HG03378 (cell line): ENCODE measurements at regions not wholly inside any gene's neighbourhood (a gene's known extent, or its start where the extent isn't known, plus 50 kb on each side); places are given as distances from the start of the nearest gene placed in this dataset.

Source experiments
- ATAC-seq: cut with Tn5 transposase; IDR thresholded peaks from one replicate; pipeline ENCODE4 v1.9.1; 2021; ENCODE audit warnings: mild to moderate bottlenecking, moderate library complexity; ENCODE audit not compliant: unreplicated experiment

DNA sequence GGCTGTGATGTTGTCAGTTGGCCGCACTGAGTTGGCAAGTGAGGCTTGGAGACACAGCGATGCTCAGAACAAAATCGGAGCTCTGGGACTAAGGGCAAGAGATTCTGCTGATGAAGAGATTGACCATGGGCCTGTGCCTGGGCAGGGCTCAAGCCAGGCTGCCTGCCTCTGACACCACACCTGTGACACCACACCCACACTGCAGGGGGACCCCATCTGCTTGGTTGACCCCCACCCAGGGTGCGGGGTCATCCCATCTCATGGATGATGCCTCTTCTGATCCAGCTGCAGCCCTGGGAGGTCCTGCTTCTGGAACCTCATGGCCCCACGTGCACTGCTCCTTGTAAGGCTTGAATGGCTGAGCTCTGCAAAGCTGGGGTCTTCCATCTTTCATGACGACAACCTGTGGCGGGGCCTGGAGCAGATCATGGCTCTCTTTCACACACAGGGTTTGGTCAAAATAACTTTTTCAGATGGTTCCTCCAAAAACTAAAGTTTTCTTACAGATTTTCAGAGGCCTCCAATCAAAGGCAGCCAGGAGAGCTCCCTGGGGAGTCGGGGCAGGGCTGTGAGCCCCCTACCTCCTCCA, 185.2 kb downstream of the GADD45G start:
- no peak for ATAC-seq

DNA sequence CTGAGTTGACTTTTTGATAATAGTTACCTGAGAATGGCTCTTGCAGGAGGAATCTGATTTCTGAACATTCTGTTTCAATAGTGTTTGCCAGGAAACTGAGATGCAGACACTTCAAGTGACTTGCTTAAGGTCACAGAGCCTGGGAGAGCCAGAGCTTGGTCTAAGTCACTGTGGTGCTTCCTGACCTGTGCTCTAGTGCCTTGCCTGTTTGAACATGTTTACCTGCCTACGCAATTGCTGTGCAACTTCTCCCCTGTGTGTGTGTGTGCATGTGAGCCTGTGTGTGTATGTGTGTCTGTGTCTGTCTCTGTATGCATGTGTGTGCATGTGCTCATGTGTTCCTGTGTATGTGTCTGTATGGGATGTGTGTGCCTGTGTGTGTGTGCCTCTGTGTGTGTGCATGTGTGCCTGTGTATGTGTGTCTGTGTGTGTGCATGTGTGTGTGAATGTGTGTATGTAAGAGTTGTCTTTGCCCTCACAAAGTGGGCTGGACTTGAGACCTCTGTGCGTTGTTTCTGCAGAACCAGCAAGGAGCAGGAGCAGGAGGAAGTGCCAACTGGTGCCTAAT, 185.8 kb downstream of the GADD45G start:
- no peak for ATAC-seq

DNA sequence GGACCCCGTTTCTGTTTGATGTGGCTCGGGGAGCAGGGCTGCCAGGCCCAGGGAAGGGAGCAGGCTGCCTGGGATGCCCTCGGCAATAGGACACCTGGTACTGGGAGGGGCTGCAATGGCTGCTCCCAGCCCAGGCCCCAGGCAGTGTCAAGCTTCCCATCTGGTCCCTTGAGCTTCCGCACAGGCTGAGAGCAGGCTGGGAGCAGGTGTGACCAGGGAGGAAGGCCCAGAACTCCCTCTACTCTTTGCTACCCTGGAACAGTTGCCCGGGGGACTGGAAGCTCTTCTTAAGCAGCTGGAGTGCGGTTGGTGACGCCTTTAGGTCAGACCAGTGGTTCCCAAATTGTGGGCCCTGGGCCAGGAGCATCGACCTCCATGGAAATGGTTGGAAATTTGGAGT, 186.9 kb downstream of the GADD45G start:
- no peak for ATAC-seq

DNA sequence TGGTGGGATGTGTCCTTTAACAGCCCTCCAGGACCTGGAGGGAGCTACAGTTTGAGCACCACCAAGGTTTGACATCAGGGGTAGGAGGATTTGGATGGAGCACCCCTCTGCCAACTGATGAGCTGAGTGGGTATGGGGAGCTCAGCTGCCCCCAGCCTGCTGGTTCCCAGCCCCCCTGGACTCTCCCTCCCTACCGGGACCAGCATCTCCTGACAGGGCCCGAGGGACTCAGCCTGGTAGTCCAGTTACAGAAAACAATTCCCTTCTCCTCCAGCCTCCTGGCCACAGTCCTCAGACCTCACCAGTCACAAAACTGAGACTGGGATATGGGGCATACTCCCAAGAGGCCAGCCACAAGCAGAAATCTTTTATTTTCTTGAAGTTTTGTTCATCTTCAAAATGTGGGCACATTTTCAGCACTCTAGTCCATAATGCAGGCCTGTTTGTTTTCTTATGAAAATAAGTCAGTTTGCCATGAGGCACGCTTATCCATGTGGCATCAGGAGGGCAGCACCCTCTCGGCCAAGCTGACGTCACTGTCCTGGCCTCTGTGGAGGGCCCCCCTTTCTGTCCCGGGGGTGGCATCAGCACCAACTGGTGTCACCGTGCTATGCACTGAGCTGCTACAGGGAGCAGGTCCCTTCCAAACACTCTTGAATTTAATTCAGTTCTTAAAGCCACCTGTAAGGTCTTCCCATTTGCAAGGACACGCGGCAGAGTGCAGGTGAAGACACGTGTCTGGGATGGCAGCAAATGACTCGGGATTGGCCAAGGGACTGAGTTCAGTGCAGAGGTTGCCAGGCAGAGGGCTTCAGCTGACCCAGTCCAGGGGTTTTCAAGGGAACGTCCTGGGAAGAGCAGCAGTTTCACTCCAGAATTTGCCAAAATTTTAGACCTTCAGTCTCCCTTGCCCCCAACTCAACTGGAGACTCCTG, 187.6 kb downstream of the GADD45G start:
- ATAC-seq: no peak

DNA sequence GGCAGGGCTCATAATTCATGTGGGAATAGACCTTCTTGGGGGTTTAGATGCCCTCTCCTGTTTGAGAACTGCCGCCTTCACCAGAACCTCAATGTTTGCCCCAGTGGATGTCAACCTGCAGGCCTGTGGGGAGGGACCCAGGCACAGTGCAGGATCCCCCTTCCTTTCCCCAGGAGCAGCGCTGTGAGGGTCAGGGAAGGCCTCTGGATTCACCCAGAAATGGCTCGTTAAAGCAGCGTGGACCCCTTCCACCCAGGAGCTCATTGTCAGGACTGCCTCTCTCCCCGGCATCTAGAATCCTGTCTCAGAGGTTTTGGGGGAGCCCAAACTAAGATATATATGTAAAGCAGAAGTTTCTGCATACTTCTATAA, 188.3 kb downstream of the GADD45G start:
- no peak for ATAC-seq

DNA sequence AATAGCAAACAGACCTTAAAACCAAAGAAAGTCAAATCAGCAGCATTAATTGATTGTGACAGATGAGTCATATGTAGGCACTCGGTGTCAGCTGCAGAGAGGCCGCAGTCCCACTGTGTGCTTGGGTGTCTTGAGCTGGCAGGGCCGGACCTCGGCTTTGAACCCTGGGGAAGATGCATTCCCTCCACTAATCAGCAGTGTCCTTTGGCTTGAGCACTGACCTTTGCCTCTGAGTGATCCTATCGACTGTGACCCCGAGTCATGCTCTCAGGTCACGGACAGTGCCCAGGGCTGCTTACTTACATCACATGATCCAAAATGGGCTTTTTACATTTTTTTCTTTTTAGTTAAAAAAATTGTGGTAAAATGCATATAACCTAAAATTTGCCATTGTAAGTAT, 188.7 kb downstream of the GADD45G start:
- ATAC-seq: no peak

DNA sequence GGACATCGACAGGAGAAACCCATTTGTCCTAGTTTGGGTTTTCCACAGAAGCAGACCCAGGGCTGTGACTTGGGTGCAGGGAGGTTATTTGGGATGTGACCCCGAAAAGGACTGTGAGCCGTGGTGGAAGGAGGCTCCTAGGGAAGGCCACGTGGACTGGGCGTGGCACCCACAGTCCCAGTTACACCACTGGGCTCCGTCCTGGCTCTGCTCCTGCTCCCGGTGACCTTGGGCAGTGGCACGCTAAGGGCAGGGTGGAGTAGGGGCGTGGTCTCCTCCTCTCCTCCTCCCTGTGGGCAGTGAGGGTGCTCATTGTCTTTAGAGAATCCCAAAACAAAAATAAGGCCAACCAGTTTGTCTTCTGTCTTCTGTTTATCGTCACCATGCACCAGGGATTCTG, 190.1 kb downstream of the GADD45G start:
- ATAC-seq: no peak

DNA sequence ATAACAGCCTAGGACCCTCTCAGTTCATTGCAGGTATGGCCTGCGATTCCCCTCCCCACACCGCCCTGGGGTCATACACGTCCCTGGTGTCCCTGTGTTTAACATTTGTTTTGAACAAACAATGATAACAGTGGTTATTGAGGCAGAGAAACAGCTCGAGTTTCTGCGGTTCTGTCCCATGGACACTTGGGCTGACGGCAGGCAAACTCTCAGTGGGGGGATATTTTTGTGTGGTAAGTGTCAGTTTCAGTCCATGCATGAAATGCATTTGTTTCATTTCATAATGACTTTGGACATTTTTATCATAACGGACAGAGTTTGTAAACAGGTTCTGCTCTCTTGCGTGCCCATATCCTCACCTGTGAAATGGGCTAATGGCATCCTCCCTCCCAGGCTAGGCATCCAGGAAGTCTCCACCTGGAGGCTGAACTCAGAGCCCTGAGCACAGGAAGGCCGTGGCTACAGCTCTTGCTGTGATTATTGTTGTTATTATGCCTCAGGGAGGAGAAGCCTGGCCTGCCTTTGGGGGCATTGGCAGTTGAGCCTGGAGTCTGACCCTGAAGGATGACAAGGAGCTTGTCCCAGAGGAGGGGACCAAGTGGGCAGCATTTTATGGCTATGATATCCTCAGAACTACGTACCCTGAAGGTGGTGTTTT, 190.9 kb downstream of the GADD45G start:
- ATAC-seq: no peak

DNA sequence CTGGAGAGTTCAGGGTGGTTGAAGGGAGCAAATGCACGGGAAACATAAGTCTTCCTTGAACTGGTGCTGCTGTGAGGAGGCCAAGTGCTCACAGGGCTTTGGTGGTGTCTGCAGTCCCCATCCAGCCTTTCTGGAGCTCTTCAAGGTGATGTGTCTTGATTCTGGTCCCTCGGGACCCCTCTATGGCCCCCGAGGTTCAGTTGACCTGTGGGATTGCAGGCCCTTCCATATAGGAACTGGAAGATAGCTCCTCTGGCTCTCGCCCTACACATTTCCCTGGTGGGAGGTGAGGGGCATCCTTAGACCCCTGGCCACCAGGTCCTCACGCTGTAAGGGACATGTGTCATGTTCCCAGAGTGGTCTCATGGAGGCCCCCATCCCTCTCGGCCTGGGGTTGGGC, 191.8 kb downstream of the GADD45G start:
- ATAC-seq: no peak

DNA sequence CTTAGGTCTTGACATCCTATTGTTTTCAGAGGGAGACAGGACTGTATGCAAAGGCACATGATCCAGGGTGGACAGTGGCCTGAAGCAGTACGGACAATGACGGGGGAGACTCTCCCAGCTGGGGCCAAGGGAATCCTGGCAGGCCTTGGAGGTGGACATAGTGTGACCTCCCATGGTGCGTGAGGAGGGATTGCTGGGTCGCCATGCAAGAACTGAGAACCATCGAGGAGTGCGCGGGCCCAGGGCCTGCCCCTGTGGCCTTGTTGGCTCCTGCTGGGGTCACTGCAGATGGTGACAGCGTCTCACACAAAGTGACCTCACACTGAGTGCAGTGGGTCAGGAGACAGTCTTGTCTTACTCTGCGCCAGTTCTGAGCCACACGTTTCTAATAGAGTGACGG, 192.4 kb downstream of the GADD45G start:
- ATAC-seq: no peak

DNA sequence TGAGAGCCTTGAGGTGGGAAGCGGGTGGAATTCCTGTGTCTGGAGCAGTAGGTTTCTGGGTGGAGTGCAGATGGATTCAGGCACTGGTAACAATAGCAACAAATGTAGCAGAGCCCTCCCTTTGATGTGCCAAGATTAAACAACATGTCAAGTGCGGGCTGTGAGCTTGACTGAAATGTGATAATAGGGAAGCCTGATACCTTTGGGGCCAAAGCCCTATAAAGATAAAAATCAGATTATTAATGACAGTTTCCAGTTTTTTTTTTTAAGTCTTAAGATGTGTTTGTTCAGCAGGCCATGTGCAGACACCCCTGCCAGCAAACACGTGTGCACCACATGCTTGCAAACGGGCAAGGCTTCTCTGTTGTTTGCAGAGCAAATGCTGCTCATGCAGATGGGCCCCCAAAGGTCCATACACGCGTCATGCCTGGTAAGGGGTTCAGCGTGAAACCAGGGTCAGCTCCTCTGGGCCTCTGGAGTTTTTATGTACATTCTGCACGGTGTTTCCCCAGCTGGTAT, 193.2 kb downstream of the GADD45G start:
- ATAC-seq: no peak

DNA sequence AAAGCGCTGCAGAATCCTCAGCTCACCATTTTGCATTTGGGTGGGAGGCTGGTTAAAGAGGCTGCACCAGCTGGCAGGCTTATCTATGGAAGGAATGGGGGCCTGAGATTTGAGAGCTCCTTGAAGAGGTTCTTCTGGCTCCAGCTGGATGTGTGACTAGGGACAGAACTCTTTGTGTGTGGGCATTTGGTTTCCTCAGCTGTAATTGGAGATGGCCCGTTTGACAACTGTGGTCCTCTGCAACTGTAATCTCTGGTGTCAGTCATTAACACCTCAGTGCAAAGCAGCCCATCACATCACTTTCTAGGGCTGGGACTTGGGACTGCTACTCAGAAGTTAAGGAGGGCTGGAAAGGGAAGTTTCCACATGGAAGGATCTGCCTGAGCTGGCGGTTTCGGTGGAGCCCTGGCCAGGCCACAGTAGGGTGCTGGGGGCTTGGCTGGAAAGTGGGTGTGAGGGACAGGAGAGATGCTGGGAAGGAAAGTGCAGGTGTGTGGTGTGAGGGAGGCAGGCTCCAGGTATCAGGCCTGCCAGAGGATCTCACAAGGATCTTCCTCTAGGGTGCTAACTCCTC, 193.8 kb downstream of the GADD45G start:
- ATAC-seq: no peak

DNA sequence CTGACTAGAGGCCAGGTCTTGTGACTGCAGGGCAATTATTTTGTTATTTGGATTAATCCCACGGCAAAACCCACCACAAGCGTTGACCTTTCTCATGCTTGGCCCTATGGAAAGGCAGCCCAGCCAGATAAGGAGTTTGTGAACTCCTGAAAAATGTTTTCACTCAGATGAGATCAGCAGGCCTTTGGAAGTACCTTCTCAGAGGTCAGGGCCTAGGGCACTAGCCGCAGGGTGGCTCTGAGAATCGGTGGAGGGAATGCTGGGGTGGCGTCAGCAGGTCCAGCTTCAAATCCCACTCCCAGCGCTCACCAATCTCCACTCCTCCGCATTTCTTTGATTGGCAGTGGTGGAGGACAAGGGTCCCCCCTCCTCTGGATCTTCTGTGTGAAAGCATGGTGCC, 194.4 kb downstream of the GADD45G start:
- no peak for ATAC-seq

DNA sequence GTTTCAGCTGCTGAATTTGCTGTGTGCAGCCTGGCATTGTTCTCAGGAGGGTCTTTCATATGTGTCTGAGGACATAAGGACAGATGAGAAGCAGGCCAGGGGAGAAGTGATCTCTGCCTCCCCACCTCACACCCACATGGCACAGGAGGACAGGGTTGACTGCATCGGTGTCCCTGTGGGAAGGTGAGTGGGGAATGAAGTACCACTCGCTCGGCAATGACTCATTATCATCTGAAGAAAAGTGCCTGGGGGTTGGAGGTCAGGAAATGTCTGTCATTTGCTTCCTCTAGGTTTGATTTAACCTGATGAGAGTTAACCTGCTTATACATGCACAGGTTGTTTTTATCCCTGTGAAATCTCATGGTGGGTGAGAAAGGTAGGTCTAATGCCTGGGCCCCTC, 195.0 kb downstream of the GADD45G start:
- ATAC-seq: no peak

DNA sequence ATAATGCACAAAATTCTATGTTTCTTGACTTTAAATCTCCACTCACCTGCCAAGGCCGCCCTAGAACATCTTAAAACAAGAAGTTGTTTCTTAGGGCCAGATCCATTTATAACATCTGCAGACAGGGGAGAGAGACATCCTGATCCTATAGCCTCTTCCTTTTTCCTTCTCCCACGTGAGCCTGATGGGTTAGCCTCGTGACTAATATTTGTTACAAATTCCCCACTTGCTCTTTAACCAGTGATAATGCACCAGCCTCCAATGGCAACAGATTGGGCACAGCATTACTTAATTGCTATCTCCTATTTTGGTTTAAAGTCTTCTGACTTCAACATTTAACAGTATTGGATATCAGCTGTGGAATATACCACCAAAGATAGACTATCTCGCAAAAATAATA, 196.5 kb downstream of the GADD45G start:
- ATAC-seq: no peak

DNA sequence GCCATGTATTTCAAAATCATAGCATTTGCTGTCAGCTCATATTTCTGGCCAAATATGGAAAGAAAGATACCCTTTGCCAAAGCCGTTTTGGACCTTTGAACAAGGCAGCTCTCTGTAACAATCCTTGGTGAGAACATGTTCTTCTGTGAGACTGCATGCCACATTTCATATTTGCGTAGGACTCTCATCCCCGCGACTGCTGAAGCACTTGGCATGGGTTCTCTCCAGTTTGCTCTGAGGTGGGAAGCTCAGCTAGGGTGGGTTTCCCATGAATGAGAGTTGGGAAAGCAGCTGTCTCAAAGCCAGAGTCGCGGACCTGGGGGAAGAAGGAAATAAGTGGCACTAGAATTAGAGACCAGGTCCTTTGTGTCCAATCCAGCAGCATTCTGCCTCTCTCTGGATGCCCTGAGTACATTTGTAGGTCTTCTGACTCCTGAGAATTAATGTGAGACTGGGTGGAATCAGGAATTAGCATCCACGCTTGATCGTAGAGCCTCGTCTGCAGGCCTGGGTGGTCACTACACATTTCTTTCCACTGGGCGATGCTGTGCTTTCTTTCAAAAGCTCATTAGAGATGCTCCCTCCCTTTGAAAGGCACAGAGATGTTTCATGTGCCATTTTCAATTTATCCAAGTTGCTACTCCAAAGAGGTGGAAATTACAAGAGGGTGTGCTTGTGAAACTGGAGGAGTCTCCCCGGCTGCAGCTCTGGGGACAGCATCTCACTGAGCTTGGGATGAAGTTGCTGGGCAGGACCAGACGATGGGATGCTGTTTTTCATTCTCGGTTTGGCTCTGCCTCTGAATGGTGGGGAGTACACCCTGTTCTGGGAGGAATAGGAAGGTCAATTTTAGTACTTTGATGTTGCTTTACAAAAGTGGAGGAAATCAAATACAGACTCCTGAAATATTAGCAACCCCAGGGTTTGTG, 197.2 kb downstream of the GADD45G start:
- no peak for ATAC-seq

DNA sequence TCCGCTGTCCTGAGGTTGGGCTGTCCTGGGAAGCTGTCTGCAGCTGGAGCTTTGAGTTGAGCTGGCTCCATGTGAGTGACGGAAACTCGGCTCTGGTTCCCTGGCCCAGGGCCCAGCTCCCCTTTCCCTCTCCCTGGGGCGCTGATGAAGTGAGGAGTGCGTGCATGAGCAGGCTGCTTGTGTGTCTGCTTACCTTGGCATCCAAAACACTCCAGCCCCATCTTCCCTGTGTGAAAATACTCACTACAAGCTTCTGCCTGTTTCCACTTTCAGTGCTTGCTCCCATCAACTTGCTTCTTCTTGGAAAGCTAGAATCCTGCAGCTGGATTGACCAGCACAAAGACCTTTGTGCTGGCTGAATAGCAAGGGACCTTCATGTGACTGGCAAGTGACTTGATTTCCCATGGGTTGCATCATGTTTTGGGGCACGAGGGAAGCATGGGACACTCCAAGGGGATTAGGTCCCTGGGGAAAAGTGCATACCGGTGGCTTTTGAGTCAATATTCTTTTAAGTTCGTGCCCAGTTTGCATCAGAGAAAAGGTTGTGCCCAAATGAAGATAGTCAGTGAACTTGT, 198.1 kb downstream of the GADD45G start:
- ATAC-seq: no peak

DNA sequence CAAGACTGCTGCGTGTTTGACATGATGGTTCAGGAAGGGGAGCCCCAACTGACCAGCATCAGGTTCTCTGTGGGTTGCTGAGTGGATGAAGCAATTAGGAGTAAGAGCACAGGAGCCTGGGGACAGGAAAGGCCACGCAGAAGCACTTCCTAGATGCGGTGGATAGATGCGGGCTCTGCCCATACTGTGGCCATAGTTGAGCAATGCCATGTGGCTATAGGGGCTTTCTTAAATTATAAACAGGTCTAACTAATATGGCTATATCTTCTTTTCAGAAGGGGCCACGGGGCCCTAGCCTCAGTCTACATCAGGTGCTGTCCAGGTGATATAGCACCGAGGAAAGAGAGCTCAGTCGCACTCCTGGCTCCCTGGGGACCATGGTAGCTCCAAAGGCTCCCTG, 198.6 kb downstream of the GADD45G start:
- ATAC-seq: no peak

DNA sequence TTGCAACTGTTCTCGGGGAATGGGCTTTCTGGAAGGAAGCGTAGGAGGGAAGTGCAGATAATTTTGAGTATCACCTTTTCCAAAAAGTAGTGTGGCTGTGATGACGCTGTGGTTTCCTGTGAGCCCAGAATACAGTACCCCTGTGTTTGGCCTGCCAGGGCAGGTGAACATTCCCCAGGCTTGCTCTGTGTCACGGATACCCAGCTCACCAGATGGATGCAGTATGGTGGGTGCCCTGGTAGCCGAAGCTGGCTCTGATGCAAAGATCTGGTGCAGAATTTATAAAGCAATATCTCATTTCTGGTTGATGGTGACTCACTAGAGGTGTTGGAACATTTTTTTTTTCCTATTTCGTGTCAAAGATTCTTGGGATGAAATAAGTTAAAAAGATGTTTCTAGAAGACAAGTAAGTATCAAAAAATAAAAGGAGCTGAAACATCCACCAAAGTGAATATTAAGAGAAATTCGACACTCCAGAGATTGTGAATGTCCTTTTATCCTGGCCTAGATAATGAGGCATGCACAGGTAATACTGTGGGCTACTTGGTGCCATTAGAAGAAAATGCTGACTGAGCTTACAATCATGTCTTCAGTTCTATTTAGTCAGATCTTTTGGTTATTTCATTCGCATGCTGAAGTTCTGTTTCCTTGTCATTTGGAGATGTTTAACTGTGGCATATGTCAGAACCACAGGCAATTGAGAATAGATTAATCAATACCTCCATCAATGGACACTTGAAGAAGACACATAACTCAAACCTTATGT, 200.1 kb downstream of the GADD45G start:
- ATAC-seq: no peak
